ENCODE measurements at regions not wholly inside any gene's neighbourhood (a gene's known extent, or its start where the extent isn't known, plus 50 kb on each side); places are given as distances from the start of the nearest gene placed in this dataset.

DNA sequence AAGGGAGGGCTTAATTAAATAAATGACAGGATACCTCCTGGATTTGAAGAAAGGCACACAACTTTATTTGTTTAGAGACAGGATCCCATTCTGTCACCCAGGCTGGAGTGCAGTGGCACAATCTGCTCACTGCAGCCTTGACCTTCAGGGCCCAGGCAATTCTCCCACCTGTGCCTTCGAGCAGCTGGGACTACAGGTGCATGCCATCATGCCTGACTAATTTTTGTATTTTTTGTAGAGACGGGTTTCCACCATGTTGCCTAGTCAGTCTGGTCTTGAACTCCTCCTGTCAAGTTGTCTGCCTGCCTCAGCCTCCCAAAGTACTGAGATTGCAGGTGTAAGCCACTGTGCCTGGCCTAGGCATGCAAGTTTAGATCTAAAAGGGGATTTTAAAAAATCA lies 272.7 kb upstream of the MBL2 start:
- TF ChIP-seq, protein P1, sequence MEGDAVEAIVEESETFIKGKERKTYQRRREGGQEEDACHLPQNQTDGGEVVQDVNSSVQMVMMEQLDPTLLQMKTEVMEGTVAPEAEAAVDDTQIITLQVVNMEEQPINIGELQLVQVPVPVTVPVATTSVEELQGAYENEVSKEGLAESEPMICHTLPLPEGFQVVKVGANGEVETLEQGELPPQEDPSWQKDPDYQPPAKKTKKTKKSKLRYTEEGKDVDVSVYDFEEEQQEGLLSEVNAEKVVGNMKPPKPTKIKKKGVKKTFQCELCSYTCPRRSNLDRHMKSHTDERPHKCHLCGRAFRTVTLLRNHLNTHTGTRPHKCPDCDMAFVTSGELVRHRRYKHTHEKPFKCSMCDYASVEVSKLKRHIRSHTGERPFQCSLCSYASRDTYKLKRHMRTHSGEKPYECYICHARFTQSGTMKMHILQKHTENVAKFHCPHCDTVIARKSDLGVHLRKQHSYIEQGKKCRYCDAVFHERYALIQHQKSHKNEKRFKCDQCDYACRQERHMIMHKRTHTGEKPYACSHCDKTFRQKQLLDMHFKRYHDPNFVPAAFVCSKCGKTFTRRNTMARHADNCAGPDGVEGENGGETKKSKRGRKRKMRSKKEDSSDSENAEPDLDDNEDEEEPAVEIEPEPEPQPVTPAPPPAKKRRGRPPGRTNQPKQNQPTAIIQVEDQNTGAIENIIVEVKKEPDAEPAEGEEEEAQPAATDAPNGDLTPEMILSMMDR (IDR thresholded peaks at IDR 0.05) = no peak
- TF ChIP-seq POLR2A (IDR thresholded peaks at IDR 0.05) = no peak
